T-helper 2 cell (primary cell): ENCODE measurements at regions not wholly inside any gene's neighbourhood (a gene's known extent, or its start where the extent isn't known, plus 50 kb on each side); places are given as distances from the start of the nearest gene placed in this dataset.

Experiments
- DNase-seq, 5 experiments: peaks; one replicate each; pipeline versions ENCODE4 v3.0.0 to v3.0.0-alpha.2; 2012 to 2022

- no peak for DNase-seq
Measured at GRCh38 chr2:177030451-177031105, 182.0 kb upstream of the HNRNPA3 start.

- no peak for DNase-seq
Measured at GRCh38 chr2:177031438-177032180, 181.0 kb upstream of the HNRNPA3 start.

- no peak for DNase-seq
Measured at GRCh38 chr2:177036747-177037146, 175.8 kb upstream of the HNRNPA3 start.

DNA sequence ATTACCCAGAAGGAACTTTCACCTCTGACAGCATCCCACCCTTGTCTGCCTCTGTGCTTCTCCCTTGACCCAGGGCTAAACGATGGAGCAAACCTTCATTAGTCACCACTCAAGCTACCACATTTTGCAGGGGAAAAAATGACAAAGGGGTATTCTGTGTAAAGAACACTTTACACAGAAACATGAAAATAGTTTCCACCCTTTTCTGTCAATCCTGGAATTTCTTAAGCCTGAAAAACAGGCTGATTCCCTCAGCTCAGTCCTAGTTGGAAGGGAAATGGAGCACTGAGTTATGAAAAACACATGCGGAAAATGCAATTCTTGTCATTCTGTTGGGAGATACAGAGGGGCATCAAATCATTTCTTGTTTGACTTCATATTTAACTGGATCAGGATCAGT is 175.0 kb upstream of the HNRNPA3 start:
- no peak for DNase-seq

DNA sequence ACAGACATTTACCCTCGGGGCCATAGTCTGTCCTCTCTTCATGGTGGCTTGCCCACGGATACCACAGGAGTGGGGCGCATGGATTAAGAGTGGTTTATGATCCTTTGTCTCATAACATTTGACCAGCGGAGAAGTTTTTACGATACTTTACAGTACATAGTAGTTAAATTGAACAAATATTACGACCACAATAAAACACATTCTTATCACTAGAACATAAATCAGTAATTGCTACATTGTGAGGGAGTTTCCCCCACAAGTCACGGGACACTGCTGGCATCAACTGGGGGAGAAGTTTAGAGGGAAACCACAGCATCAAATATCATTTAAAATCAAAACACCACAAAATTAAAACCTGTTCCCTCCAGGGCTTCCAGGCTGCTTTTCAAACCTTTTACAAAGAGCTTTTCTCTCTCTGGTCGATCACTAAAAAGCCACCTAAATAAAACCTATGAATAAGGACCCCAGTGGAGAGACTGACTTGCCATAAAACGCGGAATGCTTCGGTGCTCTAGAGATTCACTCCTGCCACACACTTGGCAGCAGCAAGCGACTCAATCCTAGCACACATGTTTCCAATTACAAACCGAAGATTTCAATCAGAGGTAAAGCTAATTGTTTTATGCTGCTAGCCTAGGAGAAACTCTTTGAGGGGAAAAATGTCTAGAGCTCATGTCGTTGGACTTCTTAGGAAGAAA is 173.7 kb upstream of the HNRNPA3 start:
- DNase-seq = no peak

- DNase-seq = no peak
Measured at GRCh38 chr2:177042311-177042710, 170.3 kb upstream of the HNRNPA3 start.

DNA sequence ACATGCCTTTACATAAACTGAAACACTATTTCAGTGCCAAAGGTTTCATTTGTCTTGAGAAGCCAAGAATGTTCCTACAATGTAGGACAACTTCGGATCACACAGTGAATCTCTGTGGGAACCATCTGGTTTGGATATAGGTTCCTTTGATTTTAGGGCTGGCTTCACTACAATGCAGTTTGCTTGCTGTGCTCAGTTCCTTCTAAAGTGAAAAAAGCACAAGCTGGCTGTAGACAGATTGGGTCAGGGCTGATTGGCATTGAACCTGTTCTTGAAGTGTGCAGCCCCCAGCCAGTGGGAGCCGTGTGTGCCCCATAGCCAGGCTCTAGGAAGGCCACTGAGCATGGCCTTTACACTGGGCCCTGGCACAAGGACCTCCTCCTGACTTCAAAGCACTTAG is 167.9 kb upstream of the HNRNPA3 start:
- DNase-seq = no peak

DNA sequence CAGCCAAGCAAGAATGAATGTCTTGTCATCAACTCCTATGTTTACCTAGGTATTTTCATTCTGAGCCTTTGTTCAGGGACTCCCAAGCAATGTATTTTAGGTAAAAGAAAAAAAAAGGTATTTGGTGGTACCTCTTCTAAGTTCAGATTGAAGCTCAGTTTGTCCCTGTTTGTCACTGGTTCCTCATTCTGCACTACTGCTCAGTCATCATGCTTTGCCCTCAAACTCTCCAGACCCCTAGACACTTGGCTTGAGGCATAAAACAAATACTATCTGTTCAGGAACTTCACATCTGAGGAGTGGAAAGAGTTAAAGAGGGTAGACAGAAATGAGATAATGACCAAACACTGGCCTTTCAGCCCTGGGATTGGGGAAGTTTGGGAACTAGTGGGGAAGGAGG is 163.6 kb upstream of the HNRNPA3 start:
- no peak for DNase-seq

DNA sequence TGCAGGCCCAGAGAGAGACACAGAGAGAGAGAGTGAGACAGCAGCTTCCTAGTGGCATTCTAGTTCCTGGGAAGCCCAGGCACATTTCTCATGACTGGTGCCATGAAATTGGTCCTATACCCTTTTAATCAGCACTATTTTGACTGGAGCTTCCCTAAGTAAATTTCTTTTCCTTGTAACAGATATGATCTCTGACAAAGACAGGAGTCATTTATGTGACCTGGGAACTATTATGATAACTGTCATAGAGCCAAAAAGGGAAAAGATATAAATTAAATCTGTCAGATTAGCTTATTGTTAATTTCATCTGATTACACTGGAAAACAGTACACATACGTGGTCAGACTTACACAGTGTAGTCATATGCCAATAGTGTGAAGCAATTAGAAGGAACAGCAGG is 161.3 kb upstream of the HNRNPA3 start:
- DNase-seq = no peak

DNA sequence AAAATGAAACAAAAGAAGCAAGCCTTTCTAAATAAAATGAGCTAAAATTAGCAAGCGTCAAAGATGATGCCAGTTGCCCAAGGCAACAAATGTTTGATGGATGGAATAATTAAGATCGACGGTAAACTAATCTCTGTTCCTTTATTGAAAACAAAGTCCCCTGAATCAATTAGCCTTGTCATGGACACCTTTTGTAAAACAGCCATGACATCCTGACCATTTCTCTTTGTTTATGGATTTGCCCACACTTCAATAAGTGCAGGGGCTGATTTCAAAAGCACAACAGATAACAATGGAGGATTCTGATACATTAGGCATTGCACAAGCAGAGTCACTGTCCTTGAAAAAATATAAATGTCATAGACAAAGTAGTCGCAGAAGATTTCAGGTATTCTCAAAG is 160.1 kb upstream of the HNRNPA3 start:
- no peak for DNase-seq

GRCh38 chr2:177053038-177053437 is 159.6 kb upstream of the HNRNPA3 start:
- no peak for DNase-seq

DNA sequence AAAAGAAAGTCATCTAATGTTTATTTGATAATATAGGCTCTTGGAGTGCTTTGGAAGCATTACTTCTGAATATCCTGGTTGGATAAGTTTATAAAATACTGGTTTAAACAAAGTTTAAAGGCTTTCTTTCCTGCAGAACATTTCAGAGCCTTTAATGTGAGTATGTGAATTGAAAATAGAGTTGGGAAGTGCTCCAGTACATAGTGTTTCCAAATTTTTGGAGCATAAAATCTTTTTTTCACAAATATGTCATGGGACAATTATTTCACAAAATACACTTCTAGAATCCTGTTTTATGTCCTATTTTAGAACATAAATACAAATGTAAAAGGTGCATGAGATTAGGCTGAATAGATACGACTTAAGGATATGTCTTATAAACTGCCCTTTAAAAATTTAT is 158.9 kb upstream of the HNRNPA3 start:
- DNase-seq = no peak

DNA sequence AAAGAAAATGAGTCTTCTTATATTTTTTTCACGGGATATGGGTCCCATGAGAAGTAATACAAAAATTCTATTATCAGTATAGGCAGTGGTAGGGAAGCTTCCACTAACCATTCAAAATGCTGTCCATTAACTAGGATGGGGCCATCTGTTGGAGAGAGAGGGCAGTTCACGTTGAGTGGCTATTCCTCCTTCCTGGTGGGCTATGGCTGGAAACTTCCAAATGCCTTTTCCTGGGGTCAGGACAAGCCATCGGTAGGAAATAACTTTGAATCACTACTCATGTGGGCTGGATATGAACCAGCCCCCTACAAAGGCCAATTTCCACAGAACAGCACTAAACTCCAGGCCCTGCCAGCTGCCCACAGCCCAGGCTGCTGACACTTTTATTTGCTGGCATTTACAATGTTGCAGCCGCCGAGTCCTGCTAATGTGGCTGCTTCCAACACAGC is 156.1 kb upstream of the HNRNPA3 start:
- DNase-seq = no peak

DNA sequence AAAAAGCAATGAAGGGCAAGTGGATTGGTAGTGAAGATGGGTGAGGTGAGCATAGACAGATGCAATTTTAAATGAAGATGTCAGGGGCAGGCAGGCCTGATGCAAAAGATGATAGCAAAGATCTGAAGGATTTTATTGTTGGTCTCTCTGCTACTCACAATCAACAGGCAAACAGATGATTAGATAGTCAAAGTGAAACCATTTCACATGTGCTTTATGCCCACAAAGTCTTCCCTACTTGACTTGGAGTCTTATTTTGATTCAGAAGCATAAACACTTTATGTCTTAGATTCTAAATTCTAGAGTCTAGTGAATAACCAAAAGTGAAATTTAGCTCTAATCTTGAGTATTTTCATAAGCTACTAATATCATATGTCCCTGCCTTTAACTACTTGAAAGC is 153.8 kb upstream of the HNRNPA3 start:
- DNase-seq = peak in 1 of 5 experiments; percentile 70

DNA sequence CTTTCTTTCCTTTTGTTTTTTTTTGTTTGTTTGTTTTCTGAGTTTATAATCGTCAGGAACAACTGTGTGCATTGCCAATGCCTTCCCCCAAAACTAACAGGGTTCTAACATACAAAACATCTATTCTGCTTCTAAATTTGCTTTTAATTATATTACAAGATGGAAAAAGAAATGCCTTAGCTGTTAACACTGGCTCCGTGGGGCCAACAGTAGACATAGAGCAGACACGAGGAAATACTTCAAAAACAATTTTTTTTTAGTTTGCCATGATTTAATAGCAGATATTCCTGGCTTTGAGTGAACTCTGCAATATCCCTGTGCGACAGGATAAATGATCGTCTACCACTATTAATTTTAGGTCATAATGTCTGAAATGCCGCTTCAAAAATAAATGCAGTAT is 153.3 kb upstream of the HNRNPA3 start:
- no peak for DNase-seq

GRCh38 chr2:177063331-177063730 is 149.3 kb upstream of the HNRNPA3 start:
- no peak for DNase-seq

DNA sequence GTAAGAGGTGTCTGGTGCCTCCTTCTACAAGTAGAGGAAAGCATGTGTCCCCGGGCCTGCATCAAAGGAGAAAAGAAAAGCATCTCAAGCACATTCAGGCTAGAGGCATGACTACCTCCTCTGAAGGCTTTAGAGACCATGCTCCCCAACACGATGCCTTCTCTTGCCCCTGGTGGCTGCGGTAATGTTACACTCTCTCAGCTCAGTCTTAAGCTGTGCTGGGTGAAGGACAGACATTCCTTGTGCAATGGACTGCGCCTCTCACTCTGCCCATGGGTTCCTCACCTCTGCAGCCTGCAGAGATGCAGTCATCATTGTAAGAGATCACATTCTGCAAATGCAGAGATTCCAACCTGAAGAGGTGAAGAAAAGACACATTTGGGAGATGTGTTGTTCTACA is 148.2 kb upstream of the HNRNPA3 start:
- no peak for DNase-seq

- no peak for DNase-seq
Measured at GRCh38 chr2:177068967-177069366, 143.6 kb upstream of the HNRNPA3 start.

- no peak for DNase-seq
Measured at GRCh38 chr2:177072090-177072489, 140.5 kb upstream of the HNRNPA3 start.

- no peak for DNase-seq
Measured at GRCh38 chr2:177073611-177074010, 139.0 kb upstream of the HNRNPA3 start.

DNA sequence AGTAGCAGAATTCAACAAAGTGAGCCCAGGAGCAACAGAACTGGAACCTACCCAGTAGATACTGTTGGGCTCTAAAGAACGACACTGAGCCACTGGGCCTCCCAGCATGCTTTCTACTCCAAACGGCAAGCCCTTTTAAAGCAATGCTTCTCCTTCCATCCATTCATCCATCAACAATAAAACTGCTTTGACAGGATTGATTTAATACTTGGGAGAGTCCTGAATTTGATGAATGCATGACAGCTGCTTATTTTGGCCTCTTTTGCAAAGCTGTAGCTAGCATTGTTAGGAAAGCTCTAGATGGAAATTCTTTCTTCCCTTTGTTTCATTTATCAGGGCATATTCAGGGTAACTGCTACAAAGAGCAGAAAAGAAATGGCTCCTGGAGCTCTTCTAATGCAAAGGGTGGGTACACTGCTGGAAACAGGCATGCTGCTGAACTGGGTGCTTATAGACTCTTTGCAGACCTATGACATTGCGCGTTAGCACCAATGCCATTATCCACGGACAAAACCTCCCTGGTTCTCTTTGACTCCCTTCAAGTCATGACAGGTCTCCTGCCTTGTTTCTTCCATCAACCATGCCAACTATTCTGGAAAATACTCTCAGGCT is 138.4 kb upstream of the HNRNPA3 start:
- DNase-seq = no peak

DNA sequence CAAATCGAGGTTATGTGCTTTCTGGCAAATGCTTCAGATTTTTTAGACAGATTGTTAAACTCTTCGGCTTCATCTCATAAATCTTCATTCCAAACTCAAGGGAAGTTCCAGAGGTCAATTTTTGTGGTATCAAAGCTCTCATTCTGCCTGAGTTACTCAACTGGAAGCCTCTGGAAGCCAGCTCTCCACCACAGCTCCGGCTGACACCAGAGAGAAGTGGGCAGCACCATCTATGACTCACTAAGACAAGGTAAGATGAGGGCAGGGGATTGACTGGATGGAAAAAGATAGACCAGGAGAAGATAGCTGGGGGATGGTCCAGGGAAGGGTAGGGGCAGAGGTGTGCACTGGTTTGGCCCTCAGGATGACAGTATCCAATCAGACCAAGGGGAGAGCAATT is 137.3 kb upstream of the HNRNPA3 start:
- DNase-seq = no peak

GRCh38 chr2:177076636-177077179 is 135.9 kb upstream of the HNRNPA3 start:
- DNase-seq = no peak
